OCI-LY7 (cell line): ENCODE measurements at regions not wholly inside any gene's neighbourhood (a gene's known extent, or its start where the extent isn't known, plus 50 kb on each side); places are given as distances from the start of the nearest gene placed in this dataset.

Experiments
- EZH2phosphoT487 ChIP-seq: fragments of 200-600 bp; sonication (generic); IDR thresholded peaks from 2 replicates; pipeline ENCODE4 v1.6.1; 2018; ENCODE audit warnings: low read depth, borderline replicate concordance, mild to moderate bottlenecking, mixed run types, antibody characterized with exemption, low read length, moderate library complexity, mixed read lengths
- TF ChIP-seq, protein P1 (sequence below): fragments of 200-600 bp; sonication (generic); conservative IDR thresholded peaks from 2 replicates; pipeline ENCODE4 v1.5.1; 2014; ENCODE audit warnings: mild to moderate bottlenecking, antibody characterized with exemption, low read length, moderate library complexity, mixed read lengths

DNA sequence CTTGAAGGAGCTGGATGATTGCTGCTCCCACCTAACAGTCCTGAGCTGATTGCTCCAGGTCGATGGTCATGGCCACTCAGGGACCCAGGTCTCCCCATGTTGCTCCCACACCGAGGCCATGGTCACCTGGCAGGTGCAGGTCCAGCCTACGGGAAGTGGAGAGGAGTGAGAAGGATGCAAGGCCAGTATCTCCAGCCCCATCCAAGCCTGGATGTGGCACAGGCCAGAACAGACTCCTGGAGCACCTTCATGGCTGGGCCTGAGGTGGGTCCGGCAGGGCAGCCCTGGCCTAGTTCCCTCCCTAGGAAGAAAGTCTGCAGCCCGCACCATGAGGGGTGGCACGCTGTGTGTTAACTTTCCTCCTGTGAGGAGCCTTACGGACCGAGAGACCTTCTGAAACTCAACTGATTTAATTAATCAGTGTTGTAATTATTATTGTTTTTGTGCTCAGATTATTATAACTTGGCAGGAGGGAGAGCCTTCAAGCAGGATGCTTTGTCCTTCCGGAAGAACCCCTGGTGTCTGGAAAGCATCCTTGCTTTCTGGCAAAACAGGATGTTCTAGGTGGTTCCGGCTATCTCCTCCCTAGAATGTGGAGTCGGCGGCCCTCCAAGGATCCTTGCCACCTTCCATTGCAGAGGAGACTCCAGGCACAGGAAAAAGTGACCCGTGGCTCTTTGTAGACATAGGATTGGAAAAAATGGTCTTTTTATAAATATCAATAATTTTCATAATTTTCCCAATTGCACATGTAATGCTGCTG is 92.3 kb upstream of the ADRA2C start:
- TF ChIP-seq, protein P1, sequence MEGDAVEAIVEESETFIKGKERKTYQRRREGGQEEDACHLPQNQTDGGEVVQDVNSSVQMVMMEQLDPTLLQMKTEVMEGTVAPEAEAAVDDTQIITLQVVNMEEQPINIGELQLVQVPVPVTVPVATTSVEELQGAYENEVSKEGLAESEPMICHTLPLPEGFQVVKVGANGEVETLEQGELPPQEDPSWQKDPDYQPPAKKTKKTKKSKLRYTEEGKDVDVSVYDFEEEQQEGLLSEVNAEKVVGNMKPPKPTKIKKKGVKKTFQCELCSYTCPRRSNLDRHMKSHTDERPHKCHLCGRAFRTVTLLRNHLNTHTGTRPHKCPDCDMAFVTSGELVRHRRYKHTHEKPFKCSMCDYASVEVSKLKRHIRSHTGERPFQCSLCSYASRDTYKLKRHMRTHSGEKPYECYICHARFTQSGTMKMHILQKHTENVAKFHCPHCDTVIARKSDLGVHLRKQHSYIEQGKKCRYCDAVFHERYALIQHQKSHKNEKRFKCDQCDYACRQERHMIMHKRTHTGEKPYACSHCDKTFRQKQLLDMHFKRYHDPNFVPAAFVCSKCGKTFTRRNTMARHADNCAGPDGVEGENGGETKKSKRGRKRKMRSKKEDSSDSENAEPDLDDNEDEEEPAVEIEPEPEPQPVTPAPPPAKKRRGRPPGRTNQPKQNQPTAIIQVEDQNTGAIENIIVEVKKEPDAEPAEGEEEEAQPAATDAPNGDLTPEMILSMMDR: no peak
- no peak for TF ChIP-seq EZH2phosphoT487
